K562 (cell line): ENCODE measurements at regions not wholly inside any gene's neighbourhood (a gene's known extent, or its start where the extent isn't known, plus 50 kb on each side); places are given as distances from the start of the nearest gene placed in this dataset.

ENCODE experiments used
- ATF1 ChIP-seq, 2 experiments: fragments of 450-650 bp in 1 of 2; IDR thresholded peaks; 2 replicates each; pipeline ENCODE4 v1.6.1; 2016; ENCODE audit warnings: missing compliant biosample characterization in 1 of 2, missing genetic modification characterization in 1 of 2
- CXXC5 ChIP-seq: fragments of 250-450 bp; sonication (Bioruptor Pico); IDR thresholded peaks from 2 replicates; pipeline ENCODE4 v1.8.0; 2022; ENCODE audit warnings: inconsistent platforms, mild to moderate bottlenecking, moderate library complexity
- ELK1 ChIP-seq: sonication (generic); formaldehyde crosslinking; IDR thresholded peaks from 2 replicates; pipeline ENCODE4 v1.8.1; 2022; ENCODE audit warnings: missing genetic modification reagents
- ETS1 ChIP-seq: conservative IDR thresholded peaks from 2 replicates; pipeline ENCODE4 v1.6.1; 2011; ENCODE audit warnings: low read depth, mild to moderate bottlenecking, low read length; ENCODE audit not compliant: control insufficient read depth
- HDAC3 ChIP-seq: fragments of 450-650 bp; IDR thresholded peaks from 2 replicates; pipeline ENCODE4 v1.6.1; 2018; ENCODE audit warnings: borderline replicate concordance, mild to moderate bottlenecking, moderate library complexity; ENCODE audit not compliant: partially characterized antibody
- ILF3 ChIP-seq: fragments of 450-650 bp; IDR thresholded peaks from 2 replicates; pipeline ENCODE4 v1.6.1; 2018; ENCODE audit warnings: antibody characterized with exemption, mild to moderate bottlenecking, moderate library complexity, borderline replicate concordance
- KDM4B ChIP-seq, 2 experiments: fragments of 450-650 bp in 1 of 2; sonication (generic) in 1 of 2; IDR thresholded peaks; 2 replicates each; pipeline ENCODE4 v1.6.1; 2016 to 2017; ENCODE audit warnings: borderline replicate concordance in 2 of 2, antibody characterized with exemption in 1 of 2, low read depth in 1 of 2, mild to moderate bottlenecking in 1 of 2
- L3MBTL2 ChIP-seq: fragments of 450-650 bp; IDR thresholded peaks from 2 replicates; pipeline ENCODE4 v1.6.1; 2016; ENCODE audit warnings: mild to moderate bottlenecking, moderate library complexity
- MED1 ChIP-seq: sonication (generic); formaldehyde crosslinking; IDR thresholded peaks from 2 replicates; pipeline ENCODE4 v1.8.1; 2023; ENCODE audit warnings: missing genetic modification reagents, borderline replicate concordance
- MLX ChIP-seq, 2 experiments: fragments of 450-650 bp in 1 of 2; sonication (generic) in 1 of 2; formaldehyde crosslinking; conservative IDR thresholded peaks; 2 replicates each; pipeline versions ENCODE4 v1.4.0 to v1.8.1; 2020 to 2022; ENCODE audit warnings: mild to moderate bottlenecking in 1 of 2, missing genetic modification reagents in 1 of 2
- MXD1 ChIP-seq: fragments of 250-450 bp; sonication (Bioruptor Pico); IDR thresholded peaks from 2 replicates; pipeline ENCODE4 v1.8.0; 2021; ENCODE audit warnings: borderline replicate concordance, mild to moderate bottlenecking, moderate library complexity; ENCODE audit not compliant: poor library complexity, severe bottlenecking
- SAP30 ChIP-seq: fragments of 200-600 bp; sonication (generic); IDR thresholded peaks from 2 replicates; pipeline ENCODE4 v1.6.1; 2012; ENCODE audit warnings: borderline replicate concordance, low read depth, mild to moderate bottlenecking, moderate library complexity, low read length, control low read depth, inconsistent platforms; ENCODE audit not compliant: insufficient read depth, poor library complexity, severe bottlenecking
- SLC30A9 ChIP-seq: fragments of 250-450 bp; sonication (Bioruptor Pico); IDR thresholded peaks from 2 replicates; pipeline ENCODE4 v1.8.0; 2022; ENCODE audit warnings: mild to moderate bottlenecking, moderate library complexity
- TCF3 ChIP-seq: sonication (generic); formaldehyde crosslinking; IDR thresholded peaks from 2 replicates; pipeline ENCODE4 v1.4.0; 2020; ENCODE audit warnings: mild to moderate bottlenecking, missing genetic modification reagents
- ZBTB49 ChIP-seq: sonication (generic); formaldehyde crosslinking; IDR thresholded peaks from 2 replicates; pipeline ENCODE4 v1.8.0; 2022; ENCODE audit warnings: missing genetic modification reagents, mild to moderate bottlenecking, borderline replicate concordance
- ZKSCAN1 ChIP-seq: fragments of 150-350 bp; IDR thresholded peaks from 2 replicates; pipeline ENCODE4 v1.6.1; 2016; ENCODE audit warnings: low read depth, low read length
- ZNF232 ChIP-seq: sonication (generic); formaldehyde crosslinking; IDR thresholded peaks from 2 replicates; pipeline ENCODE4 v1.8.0; 2022; ENCODE audit warnings: mild to moderate bottlenecking, missing genetic modification reagents
- ZNF24 ChIP-seq: fragments of 450-650 bp; IDR thresholded peaks from 2 replicates; pipeline ENCODE4 v1.6.1; 2016

- TF ChIP-seq CXXC5 (CRISPR knock-in tag): peak; percentile 97
- TF ChIP-seq ZNF232 (CRISPR knock-in tag): no peak
- no peak for TF ChIP-seq SLC30A9 (CRISPR knock-in tag)
- TF ChIP-seq L3MBTL2: peak; percentile 98
- no peak for TF ChIP-seq MXD1 (CRISPR knock-in tag)
- TF ChIP-seq MED1 (CRISPR knock-in tag): peak; percentile 47; the same call in 1 of the 2 replicates
- TF ChIP-seq ILF3: no peak
- TF ChIP-seq ZNF24: peak; percentile 72; the same call in 1 of the 2 replicates
- peak in 1 of 2 experiments; percentile 19; a peak in 1 of 4 replicates for TF ChIP-seq KDM4B (IDR thresholded peaks at IDR 0.05; ENCODE audit: borderline replicate concordance in 2 of 2, low read depth in 1 of 2)
- no peak for TF ChIP-seq ELK1 (CRISPR knock-in tag)
- no peak for TF ChIP-seq TCF3
- TF ChIP-seq ETS1: peak; percentile 90
- TF ChIP-seq SAP30: peak; percentile 48
- no peak for TF ChIP-seq MLX (CRISPR knock-in tag; conservative IDR thresholded peaks at IDR 0.05)
- no peak for TF ChIP-seq ATF1 (CRISPR knock-in tag; IDR thresholded peaks at IDR 0.05)
- TF ChIP-seq ATF1 (tag; IDR thresholded peaks at IDR 0.05): peak; percentile 70; the same call in 1 of the 2 replicates
- no peak; the same call in 1 of the 2 replicates for TF ChIP-seq ZKSCAN1
- no peak for TF ChIP-seq HDAC3
- TF ChIP-seq ZBTB49 (CRISPR knock-in tag): 0 out of 2 replicates have a peak, but pooled peaks have one; percentile 51
Observed at GRCh38 chr16:85553436-85554113, 59.5 kb upstream of the GSE1 start (continued).
